Psoas muscle (tissue), 7 donors: ENCODE measurements at regions not wholly inside any gene's neighbourhood (a gene's known extent, or its start where the extent isn't known, plus 50 kb on each side); places are given as distances from the start of the nearest gene placed in this dataset.
"Not testable (repeated sequence)": the region's sequence is repeated elsewhere in the genome, so short reads cannot be mapped to it uniquely, and the experiment has no call there.

Source experiments
- ATAC-seq, 4 donors: fragments of 200-7000 bp; cut with Tn5 transposase; one replicate each; pipeline ENCODE4 v1.9.1; 2020; ENCODE audit warnings: moderate library complexity in 3 of 4, mild to moderate bottlenecking in 2 of 4
- DNase-seq, 2 donors: peaks; one replicate each; pipeline ENCODE4 v3.0.0-alpha.2; 2020
- H3K27ac ChIP-seq: fragments of 200-600 bp; one replicate; pipeline ENCODE4 v1.8.0; 2022
- H3K27me3 ChIP-seq, 3 donors: fragments of 200-600 bp in 1 of 3; one replicate each; pipeline versions ENCODE4 v1.6.1 to v1.8.0; 2013 to 2022; ENCODE audit warnings: low read length in 2 of 3, mild to moderate bottlenecking in 2 of 3, moderate library complexity in 1 of 3; ENCODE audit not compliant: insufficient read depth in 3 of 3
- H3K36me3 ChIP-seq, 2 donors: fragments of 200-600 bp in 1 of 2; one replicate each; pipeline versions ENCODE4 v1.6.1 to v1.8.0; 2013 to 2022; ENCODE audit warnings: low read depth in 1 of 2, mild to moderate bottlenecking in 1 of 2, moderate library complexity in 1 of 2; ENCODE audit not compliant: insufficient read depth in 1 of 2
- H3K4me1 ChIP-seq: fragments of 200-600 bp; one replicate; pipeline ENCODE4 v1.8.0; 2022
- H3K4me3 ChIP-seq: fragments of 200-600 bp; one replicate; pipeline ENCODE4 v1.8.0; 2022; ENCODE audit warnings: mild to moderate bottlenecking
- H3K9me3 ChIP-seq: fragments of 200-600 bp; one replicate; pipeline ENCODE4 v1.8.0; 2022
- CTCF ChIP-seq: fragments of 200-600 bp; IDR thresholded peaks from one replicate; pipeline ENCODE4 v1.8.0; 2022; ENCODE audit warnings: antibody characterized with exemption
- WGBS, 3 donors: extraction: QIAGEN DNeasy Blood & Tissue Kit; methylation state at CpG; one replicate each; pipeline versions ENCODE4 v1.1.6 to v1.1.7; 2013; 5-methylcytosine and 5-hydroxymethylcytosine counted together
- intact Hi-C, 2 donors: fragments of 100-400 bp; cut with DNase I; formaldehyde crosslinking; loops; one replicate each; pipeline versions ENCODE4 v1.11.0 to v1.14.2; 2022
- donor health status: healthy with polysubstance abuse.
- donor health status: DM: no; HTN: no; CAD: no; lungs with moderate emphysema.
- donor health status: Bipolar disorder and iron deficiency.
- donor health status: healthy.
- donor health status: DM: yes; HTN: yes; CAD: no.
- donor health status: DM: no; HTN: no; CAD: no.
- donor health status: DM: yes; HTN: yes; CAD: no.

DNA sequence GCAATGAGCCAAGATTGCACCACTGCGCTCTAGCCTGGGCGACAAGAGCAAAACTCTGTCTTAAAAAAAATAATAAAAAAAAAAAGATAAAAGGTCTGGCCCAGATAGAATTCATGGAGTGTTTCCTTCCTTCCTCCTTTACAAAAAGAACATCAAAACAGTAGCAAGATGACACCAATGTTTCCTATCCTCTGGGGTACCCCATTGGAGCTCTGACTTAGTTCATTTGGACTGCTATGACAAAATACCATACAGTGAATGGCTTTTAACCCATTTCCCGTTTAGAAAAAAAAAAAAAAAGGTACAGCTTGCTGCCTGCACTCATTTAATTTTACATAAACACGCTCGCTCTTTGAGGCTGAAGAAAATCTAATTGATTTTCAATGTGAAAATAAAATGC, 89.9 kb upstream of the PRKX start:
- intact Hi-C loops, result no loop called here
- no peak for TF ChIP-seq CTCF
- no peaks in the 10 kb centered on the region for H3K36me3 ChIP-seq
- no peaks in the 10 kb centered on the region for H3K4me1 ChIP-seq
- ATAC-seq, result no peak
- H3K27me3 ChIP-seq, result peaks cover 0 to 24% (median 0%) of the 10 kb centered on the region in 3 donors
- H3K27ac ChIP-seq, result no peak overlapping the region
- no peak for DNase-seq
- 57 to 76% (median 75%) methylated on average over 5 of the region's 5 CpGs for WGBS, 3 donors
- H3K9me3 ChIP-seq, result no peaks in the 10 kb centered on the region
- H3K4me3 ChIP-seq, result no peak overlapping the region

GRCh38 chrX:3795411-3795810, 82.0 kb upstream of the PRKX start:
- H3K36me3 ChIP-seq, H3K27ac ChIP-seq, H3K27me3 ChIP-seq, intact Hi-C loops, H3K4me3 ChIP-seq, ATAC-seq, DNase-seq, H3K4me1 ChIP-seq, H3K9me3 ChIP-seq: not testable (repeated sequence)
- 39 to 53% (median 48%) methylated on average over 4 of the region's 4 CpGs for WGBS, 3 donors

DNA sequence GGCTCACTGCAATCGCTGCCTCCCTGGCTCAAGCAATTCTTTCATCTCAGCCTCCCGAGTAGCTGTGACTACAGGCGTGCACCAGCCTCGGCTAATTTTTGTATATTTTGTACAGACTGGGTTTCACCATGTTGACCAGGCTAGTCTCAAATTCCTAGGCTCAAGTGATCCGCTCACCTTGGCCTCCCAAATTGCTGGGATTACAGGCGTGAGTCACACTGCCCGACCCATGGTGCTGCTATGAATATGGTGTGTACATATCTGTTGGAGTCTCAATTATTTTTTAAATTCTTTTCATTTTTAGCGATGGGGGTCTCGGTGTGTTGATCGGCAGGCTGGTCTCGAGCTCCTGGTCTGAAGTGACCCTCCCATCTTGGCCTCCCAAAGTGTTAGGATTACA, 78.0 kb upstream of the PRKX start:
- peaks cover 0 to 23% (median 0%) of the 10 kb centered on the region in 3 donors for H3K27me3 ChIP-seq
- 82 to 84% (median 83%) methylated on average over 11 of the region's 11 CpGs for WGBS, 3 donors
- no peak for TF ChIP-seq CTCF
- DNase-seq (no peak), ATAC-seq (no peak)
- no peak overlapping the region for H3K27ac ChIP-seq
- no peaks in the 10 kb centered on the region for H3K4me1 ChIP-seq
- H3K4me3 ChIP-seq, result no peak overlapping the region
- H3K36me3 ChIP-seq, result no peaks in the 10 kb centered on the region
- H3K9me3 ChIP-seq, result no peaks in the 10 kb centered on the region
- intact Hi-C loops, result no loop called here

DNA sequence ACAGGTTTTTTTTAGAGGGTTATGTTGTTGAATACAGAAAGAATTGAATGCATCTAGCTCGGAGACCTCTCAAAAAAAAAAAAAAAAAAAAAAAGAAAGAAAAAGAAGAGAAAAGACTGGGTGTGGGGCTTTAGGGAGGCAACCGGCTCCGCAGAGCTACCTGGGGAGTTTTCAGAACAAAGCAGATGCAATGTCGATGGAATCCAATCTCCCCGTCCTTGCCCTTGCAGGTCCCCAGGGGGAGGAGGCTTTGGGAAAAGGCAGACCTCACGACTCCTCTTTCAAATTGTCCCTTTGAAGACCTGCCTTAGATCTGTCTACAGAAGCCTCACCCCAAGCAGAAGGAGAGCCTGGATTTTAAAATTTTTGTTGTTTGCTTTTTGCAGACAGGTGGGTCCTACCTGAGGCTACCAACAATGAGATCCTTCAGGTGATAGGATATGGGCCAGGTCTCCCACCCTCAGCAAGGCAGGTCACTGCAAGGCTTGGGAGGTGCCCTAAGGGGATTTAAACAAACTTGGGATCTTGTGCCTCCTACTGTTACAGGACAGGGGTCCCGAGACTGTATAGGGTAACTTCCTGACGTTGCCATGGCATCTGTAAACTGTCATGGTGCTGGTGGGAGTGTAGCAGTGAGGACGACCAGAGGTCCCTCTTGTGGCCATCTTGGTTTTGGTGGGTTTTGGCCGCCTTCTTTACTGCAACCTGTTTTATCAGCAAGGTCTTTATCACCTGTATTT, 75.2 kb upstream of the PRKX start:
- peaks cover 0 to 20% (median 0%) of the 10 kb centered on the region in 3 donors for H3K27me3 ChIP-seq
- H3K36me3 ChIP-seq, result no peaks in the 10 kb centered on the region
- H3K9me3 ChIP-seq, result no peaks in the 10 kb centered on the region
- H3K27ac ChIP-seq, result no peak overlapping the region
- H3K4me1 ChIP-seq, result no peaks in the 10 kb centered on the region
- DNase-seq (no peak), ATAC-seq (no peak)
- no peak for TF ChIP-seq CTCF
- intact Hi-C loops, result no loop called here
- H3K4me3 ChIP-seq, result no peak overlapping the region
- 10 to 16% (median 11%) methylated on average over 10 of the region's 10 CpGs for WGBS, 3 donors

GRCh38 chrX:3787856-3788255, 74.4 kb upstream of the PRKX start:
- DNase-seq, result no peak
- no peak for TF ChIP-seq CTCF
- no peaks in the 10 kb centered on the region for H3K36me3 ChIP-seq
- H3K27ac ChIP-seq, result no peak overlapping the region
- 33 to 35% (median 33%) methylated on average over 4 of the region's 4 CpGs for WGBS, 3 donors
- no peaks in the 10 kb centered on the region for H3K4me1 ChIP-seq
- no peaks in the 10 kb centered on the region for H3K9me3 ChIP-seq
- no peak overlapping the region for H3K4me3 ChIP-seq
- H3K27me3 ChIP-seq, result peaks cover 0 to 20% (median 0%) of the 10 kb centered on the region in 3 donors
- no peak for ATAC-seq
- intact Hi-C loops, result no loop called here

DNA sequence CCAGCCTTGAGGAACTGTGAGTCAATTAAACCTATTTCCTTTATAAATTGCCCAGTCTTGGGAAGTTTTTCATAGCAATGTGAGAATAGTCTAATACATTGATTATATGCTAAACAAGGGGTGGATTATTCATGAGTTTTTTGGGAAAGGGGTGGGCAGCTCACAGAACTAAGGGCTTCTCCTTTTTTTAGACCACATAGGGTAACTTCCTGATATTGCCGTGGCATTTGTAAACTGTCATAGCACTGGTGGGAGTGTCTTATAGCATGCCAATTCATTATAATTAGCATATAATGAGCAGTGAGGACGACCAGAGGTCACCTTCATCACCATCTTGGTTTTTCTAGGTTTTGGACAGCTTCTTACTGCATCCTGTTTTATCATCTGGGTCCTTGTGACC, 72.4 kb upstream of the PRKX start:
- H3K9me3 ChIP-seq, H3K4me1 ChIP-seq, ATAC-seq, DNase-seq, H3K4me3 ChIP-seq, H3K27ac ChIP-seq, intact Hi-C loops, H3K36me3 ChIP-seq: not testable (repeated sequence)
- peaks cover 0 to 16% (median 0%) of the 10 kb centered on the region in 3 donors for H3K27me3 ChIP-seq
- WGBS, 3 donors, result 54 to 71% (median 56%) methylated on average over 2 of the region's 2 CpGs
